ENCODE measurements at regions not wholly inside any gene's neighbourhood (a gene's known extent, or its start where the extent isn't known, plus 50 kb on each side); places are given as distances from the start of the nearest gene placed in this dataset.

GRCh38 chr5:69035665-69036064 lies 58.1 kb upstream of the SLC30A5 start:
- no peak for TF ChIP-seq POLR2AphosphoS5 (IDR thresholded peaks at IDR 0.05)
- TF ChIP-seq POLR2A (IDR thresholded peaks at IDR 0.05): no peak

All from upper lobe of left lung (tissue), 4 donors.